ENCODE measurements at regions not wholly inside any gene's neighbourhood (a gene's known extent, or its start where the extent isn't known, plus 50 kb on each side); places are given as distances from the start of the nearest gene placed in this dataset.

- H3K27ac ChIP-seq (ENCODE audit: low read depth, low read length) = no peak overlapping the region
- no peak overlapping the region for H3K4me3 ChIP-seq (ENCODE audit: low read depth, low read length)
- DNase-seq (ENCODE audit: low read depth, low spot score) = no peak
- ChIA-PET POLR2A (interaction anchor here (1.3 kb wide), 1 partner anchor 20 kb away, joined by 3 read pairs; no protein-coding TSS in a partner anchor), CTCF (no interaction called here)
- H3K27me3 ChIP-seq (ENCODE audit: control insufficient read depth, insufficient read depth, low read length) = peaks cover 11% of the 10 kb centered on the region
- no peaks in the 10 kb centered on the region for H3K9me3 ChIP-seq (ENCODE audit: control insufficient read depth, insufficient read depth, low read length)
- no peak for TF ChIP-seq CTCF (IDR thresholded peaks at IDR 0.05; ENCODE audit: low read depth, low read length)
Measured at GRCh38 chr15:69828181-69828828, 269.4 kb downstream of the TLE3 start.

GRCh38 chr15:69829974-69830373 is 267.7 kb downstream of the TLE3 start:
- TF ChIP-seq CTCF (IDR thresholded peaks at IDR 0.05; ENCODE audit: low read depth, low read length) = no peak
- no peak for DNase-seq (ENCODE audit: low read depth, low spot score)
- Histone ChIP-seq H3K9me3 (ENCODE audit: control insufficient read depth, insufficient read depth, low read length) (no peaks in the 10 kb centered on the region), H3K27me3 (ENCODE audit: control insufficient read depth, insufficient read depth, low read length) (peaks cover 26% of the 10 kb centered on the region), H3K27ac (ENCODE audit: low read depth, low read length) (no peak overlapping the region), H3K4me3 (ENCODE audit: low read depth, low read length) (no peak overlapping the region)
- ChIA-PET CTCF (no interaction called here), POLR2A (no interaction called here)

DNA sequence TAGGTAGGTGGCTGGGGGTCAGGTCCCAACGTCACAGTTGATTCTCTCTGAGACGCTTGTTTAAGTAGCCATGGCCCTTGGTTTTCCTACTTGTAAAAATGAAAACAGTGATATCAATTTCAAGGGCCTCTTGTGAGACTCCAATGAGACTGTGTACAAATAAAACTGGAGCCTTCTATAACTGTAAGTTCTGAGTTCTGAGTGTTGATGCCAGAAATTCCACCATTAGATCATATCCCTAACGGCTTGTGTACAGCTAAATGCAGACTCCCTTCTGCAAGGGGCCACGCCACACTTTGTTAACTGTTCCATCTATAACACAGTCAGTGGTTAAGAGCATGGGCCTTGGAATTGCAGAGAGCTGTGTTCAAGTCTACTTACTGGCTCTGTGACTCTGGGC is 267.3 kb downstream of the TLE3 start:
- no peak for DNase-seq (ENCODE audit: low read depth, low spot score)
- no peak overlapping the region for H3K4me3 ChIP-seq (ENCODE audit: low read depth, low read length)
- no peak for TF ChIP-seq CTCF (IDR thresholded peaks at IDR 0.05; ENCODE audit: low read depth, low read length)
- POLR2A ChIA-PET = no interaction called here
- H3K27me3 ChIP-seq (ENCODE audit: control insufficient read depth, insufficient read depth, low read length) = peaks cover 29% of the 10 kb centered on the region
- H3K27ac ChIP-seq (ENCODE audit: low read depth, low read length) = no peak overlapping the region
- CTCF ChIA-PET = no interaction called here
- H3K9me3 ChIP-seq (ENCODE audit: control insufficient read depth, insufficient read depth, low read length) = no peaks in the 10 kb centered on the region

DNA sequence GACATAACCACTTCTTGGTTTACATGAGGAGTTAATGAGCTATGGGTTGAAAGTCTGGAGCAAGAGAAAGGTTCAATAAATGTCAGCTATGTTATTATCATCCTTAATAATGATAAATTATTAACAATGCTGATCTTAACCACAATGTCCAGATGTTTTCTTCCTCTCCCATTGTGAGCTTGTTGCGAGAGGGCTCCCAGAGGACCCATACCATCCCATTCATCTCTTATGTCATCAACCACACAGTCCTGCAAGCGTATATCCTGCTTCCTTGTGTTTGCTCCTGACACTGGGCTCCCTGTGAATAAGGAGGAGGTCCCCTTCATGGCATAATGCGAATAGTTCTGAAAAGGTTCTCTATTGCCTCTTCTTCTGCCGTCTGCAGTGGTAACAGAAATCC is 266.8 kb downstream of the TLE3 start:
- no peak overlapping the region for H3K4me3 ChIP-seq (ENCODE audit: low read depth, low read length)
- H3K27ac ChIP-seq (ENCODE audit: low read depth, low read length) = no peak overlapping the region
- ChIA-PET CTCF (no interaction called here), POLR2A (no interaction called here)
- H3K27me3 ChIP-seq (ENCODE audit: control insufficient read depth, insufficient read depth, low read length) = peaks cover 29% of the 10 kb centered on the region
- DNase-seq (ENCODE audit: low read depth, low spot score) = no peak
- no peak for TF ChIP-seq CTCF (IDR thresholded peaks at IDR 0.05; ENCODE audit: low read depth, low read length)
- no peaks in the 10 kb centered on the region for H3K9me3 ChIP-seq (ENCODE audit: control insufficient read depth, insufficient read depth, low read length)

GRCh38 chr15:69834267-69834666 is 263.4 kb downstream of the TLE3 start:
- Histone ChIP-seq H3K4me3 (ENCODE audit: low read depth, low read length) (no peak overlapping the region), H3K9me3 (ENCODE audit: control insufficient read depth, insufficient read depth, low read length) (no peaks in the 10 kb centered on the region), H3K27ac (ENCODE audit: low read depth, low read length) (no peak overlapping the region), H3K27me3 (ENCODE audit: control insufficient read depth, insufficient read depth, low read length) (peaks cover 29% of the 10 kb centered on the region)
- TF ChIP-seq CTCF (IDR thresholded peaks at IDR 0.05; ENCODE audit: low read depth, low read length) = no peak
- DNase-seq (ENCODE audit: low read depth, low spot score) = no peak
- ChIA-PET POLR2A (no interaction called here), CTCF (no interaction called here)

Data from AG04450 (cell line).